Endothelial cell (in vitro differentiated cells): ENCODE measurements at regions not wholly inside any gene's neighbourhood (a gene's known extent, or its start where the extent isn't known, plus 50 kb on each side); places are given as distances from the start of the nearest gene placed in this dataset.

Source experiments
- DNase-seq: peaks from one replicate; pipeline ENCODE4 v3.0.0; 2021; ENCODE audit warnings: low spot score
- H3K27ac Mint-ChIP-seq: one replicate; pipeline ENCODE4 v1.8.0; 2021; ENCODE audit warnings: mixed read lengths, inconsistent platforms; ENCODE audit not compliant: unreplicated experiment
- H3K27me3 Mint-ChIP-seq: one replicate; pipeline ENCODE4 v1.8.0; 2021; ENCODE audit warnings: mild to moderate bottlenecking, moderate library complexity, mixed read lengths, inconsistent platforms; ENCODE audit not compliant: unreplicated experiment
- H3K36me3 Mint-ChIP-seq: one replicate; pipeline ENCODE4 v1.8.0; 2021; ENCODE audit warnings: mild to moderate bottlenecking, low read depth, mixed read lengths, inconsistent platforms; ENCODE audit not compliant: unreplicated experiment
- H3K4me1 Mint-ChIP-seq: one replicate; pipeline ENCODE4 v1.8.0; 2021; ENCODE audit warnings: mild to moderate bottlenecking, mixed read lengths, inconsistent platforms; ENCODE audit not compliant: unreplicated experiment
- H3K4me3 Mint-ChIP-seq: one replicate; pipeline ENCODE4 v1.8.0; 2021; ENCODE audit warnings: mild to moderate bottlenecking, mixed read lengths, inconsistent platforms; ENCODE audit not compliant: unreplicated experiment
- H3K9me3 Mint-ChIP-seq: one replicate; pipeline ENCODE4 v1.8.0; 2021; ENCODE audit warnings: mixed read lengths, inconsistent platforms; ENCODE audit not compliant: unreplicated experiment
- TF ChIP-seq, protein P1 (sequence below): fragments of 200-600 bp; sonication (generic); IDR thresholded peaks from one replicate; pipeline ENCODE4 v1.5.0; 2021; ENCODE audit warnings: antibody characterized with exemption; ENCODE audit not compliant: unreplicated experiment

DNA sequence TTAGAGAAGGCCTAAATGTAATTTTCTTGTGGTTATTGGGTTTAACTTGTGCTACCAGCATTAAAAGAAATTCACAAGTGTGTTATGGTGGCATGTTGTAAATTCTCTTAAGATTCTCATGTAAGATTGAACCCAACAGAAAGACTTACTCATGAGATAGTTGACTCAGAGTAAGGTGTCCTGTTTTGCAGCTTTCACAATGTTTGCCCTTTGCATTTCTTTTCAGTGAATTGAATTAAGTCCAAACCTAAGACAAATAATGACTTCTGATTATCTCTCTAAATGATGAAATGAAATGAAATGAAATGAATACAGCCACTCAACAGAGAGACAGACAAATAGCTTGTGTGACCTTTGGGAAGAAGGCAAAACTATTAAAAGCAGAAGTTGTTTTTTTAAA, 1696.9 kb upstream of the WWC1 start:
- no peaks in the 10 kb centered on the region for H3K4me1 Mint-ChIP-seq
- H3K4me3 Mint-ChIP-seq = no peak overlapping the region

DNA sequence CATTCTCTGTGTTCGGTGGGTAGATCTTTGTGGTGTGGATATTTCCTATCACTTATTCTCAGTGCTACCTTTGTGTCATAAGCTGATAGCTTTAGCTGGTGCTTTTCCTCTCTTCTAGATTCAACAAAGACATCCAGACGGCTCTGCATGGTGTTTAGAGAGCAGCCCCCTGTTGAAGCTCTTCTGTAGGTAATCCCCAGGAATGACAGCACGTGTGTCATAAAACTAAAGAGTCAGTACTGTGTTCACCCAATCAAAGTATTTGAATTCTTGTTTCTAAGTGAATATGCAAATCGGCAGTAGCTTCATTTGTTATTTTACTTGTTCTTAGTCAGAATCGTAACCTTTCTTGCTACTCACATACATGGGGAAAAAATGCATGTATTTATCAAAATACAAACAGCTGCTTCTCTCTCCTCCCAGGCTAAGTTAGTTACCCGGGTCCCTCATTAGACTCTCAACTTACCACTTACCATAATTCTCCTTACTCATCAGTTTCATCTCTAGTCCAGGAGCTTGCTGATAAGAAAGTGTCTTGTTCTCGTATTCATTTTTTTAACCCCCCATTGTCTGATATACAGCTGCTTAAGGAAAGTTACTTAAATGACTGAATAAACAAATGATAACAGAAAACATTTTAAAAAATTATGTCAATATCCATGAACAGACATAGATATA, 1696.0 kb upstream of the WWC1 start:
- no peak for DNase-seq
- TF ChIP-seq, protein P1, sequence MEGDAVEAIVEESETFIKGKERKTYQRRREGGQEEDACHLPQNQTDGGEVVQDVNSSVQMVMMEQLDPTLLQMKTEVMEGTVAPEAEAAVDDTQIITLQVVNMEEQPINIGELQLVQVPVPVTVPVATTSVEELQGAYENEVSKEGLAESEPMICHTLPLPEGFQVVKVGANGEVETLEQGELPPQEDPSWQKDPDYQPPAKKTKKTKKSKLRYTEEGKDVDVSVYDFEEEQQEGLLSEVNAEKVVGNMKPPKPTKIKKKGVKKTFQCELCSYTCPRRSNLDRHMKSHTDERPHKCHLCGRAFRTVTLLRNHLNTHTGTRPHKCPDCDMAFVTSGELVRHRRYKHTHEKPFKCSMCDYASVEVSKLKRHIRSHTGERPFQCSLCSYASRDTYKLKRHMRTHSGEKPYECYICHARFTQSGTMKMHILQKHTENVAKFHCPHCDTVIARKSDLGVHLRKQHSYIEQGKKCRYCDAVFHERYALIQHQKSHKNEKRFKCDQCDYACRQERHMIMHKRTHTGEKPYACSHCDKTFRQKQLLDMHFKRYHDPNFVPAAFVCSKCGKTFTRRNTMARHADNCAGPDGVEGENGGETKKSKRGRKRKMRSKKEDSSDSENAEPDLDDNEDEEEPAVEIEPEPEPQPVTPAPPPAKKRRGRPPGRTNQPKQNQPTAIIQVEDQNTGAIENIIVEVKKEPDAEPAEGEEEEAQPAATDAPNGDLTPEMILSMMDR = no peak
- Mint-ChIP-seq H3K36me3 (no peaks in the 10 kb centered on the region), H3K27ac (no peak overlapping the region), H3K4me1 (no peaks in the 10 kb centered on the region), H3K27me3 (no peaks in the 10 kb centered on the region), H3K4me3 (no peak overlapping the region), H3K9me3 (no peaks in the 10 kb centered on the region)

More for the DNA sequence above, 1696.9 kb upstream of the WWC1 start:
- H3K27me3 Mint-ChIP-seq = no peaks in the 10 kb centered on the region
- H3K36me3 Mint-ChIP-seq = no peaks in the 10 kb centered on the region
- no peaks in the 10 kb centered on the region for H3K9me3 Mint-ChIP-seq
- no peak overlapping the region for H3K27ac Mint-ChIP-seq
- TF ChIP-seq, protein P1 = no peak
- no peak for DNase-seq

DNA sequence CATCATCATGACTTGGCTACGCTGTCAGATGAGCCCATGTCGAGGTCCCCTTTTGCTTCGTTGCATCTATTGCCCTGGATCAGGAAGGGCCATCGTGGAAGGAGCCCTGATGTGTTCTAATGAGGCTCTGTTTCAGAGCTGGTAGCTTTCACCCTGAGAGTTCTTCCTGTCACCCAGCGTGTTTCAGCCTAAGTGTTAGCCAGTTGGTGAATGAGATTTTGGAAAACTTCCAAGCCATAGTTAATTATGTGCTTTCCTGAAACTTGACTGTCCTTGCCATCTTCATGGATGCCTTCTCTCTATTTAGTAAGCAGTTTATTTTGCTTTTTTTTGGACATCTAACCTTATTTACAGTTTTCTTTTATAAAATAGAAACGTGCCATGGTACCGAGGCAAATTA, 1695.4 kb upstream of the WWC1 start:
- Mint-ChIP-seq H3K27me3 (no peaks in the 10 kb centered on the region), H3K27ac (no peak overlapping the region), H3K36me3 (no peaks in the 10 kb centered on the region), H3K4me3 (no peak overlapping the region), H3K9me3 (no peaks in the 10 kb centered on the region), H3K4me1 (no peaks in the 10 kb centered on the region)
- TF ChIP-seq, protein P1 = no peak
- DNase-seq = no peak

DNA sequence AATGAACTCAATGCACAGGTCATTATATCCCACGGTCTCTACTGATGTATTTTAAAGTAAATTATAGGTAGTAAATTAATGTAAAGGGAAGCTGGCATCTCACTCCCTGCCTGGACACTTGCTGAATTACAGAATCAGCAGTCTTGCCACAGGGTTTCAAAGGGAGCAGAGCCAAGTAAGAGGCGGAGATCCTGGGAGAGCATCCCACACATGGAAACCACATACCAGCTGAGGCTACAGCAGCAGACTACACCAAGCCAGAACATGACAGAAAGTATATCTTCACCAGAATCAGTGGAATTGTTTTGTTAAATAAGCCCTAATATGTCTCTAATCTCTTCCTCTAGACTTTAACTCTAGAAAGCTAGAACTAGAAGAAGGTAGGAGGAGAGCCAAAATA, 1689.2 kb upstream of the WWC1 start:
- TF ChIP-seq, protein P1 = no peak
- Mint-ChIP-seq H3K9me3 (no peaks in the 10 kb centered on the region), H3K27ac (no peak overlapping the region), H3K36me3 (no peaks in the 10 kb centered on the region), H3K4me1 (no peaks in the 10 kb centered on the region), H3K4me3 (no peak overlapping the region), H3K27me3 (no peaks in the 10 kb centered on the region)
- DNase-seq = no peak

DNA sequence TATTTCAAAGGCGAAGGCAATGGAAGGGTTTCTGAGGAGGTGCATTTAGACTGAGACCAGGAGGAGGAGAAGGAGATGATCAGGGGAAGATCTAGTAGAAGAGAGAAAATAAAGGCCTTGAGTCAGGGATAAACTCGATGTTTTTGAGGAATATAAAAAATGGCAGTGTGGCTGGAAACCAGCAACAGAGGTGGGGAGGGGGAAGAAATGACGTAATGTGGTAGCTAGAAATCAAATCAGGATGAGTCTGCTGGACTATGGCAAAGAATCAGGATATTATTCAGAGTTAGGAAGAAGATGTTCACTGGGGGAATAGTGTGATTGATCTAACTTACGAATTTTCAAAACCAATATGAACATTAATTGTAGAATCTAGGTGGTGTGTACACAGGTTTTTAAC, 1673.9 kb upstream of the WWC1 start:
- Mint-ChIP-seq H3K4me1 (no peaks in the 10 kb centered on the region), H3K36me3 (no peaks in the 10 kb centered on the region), H3K9me3 (no peaks in the 10 kb centered on the region), H3K27me3 (no peaks in the 10 kb centered on the region), H3K4me3 (no peak overlapping the region), H3K27ac (no peak overlapping the region)
- TF ChIP-seq, protein P1 = no peak
- DNase-seq = no peak
